HepG2 (cell line): ENCODE measurements at regions not wholly inside any gene's neighbourhood (a gene's known extent, or its start where the extent isn't known, plus 50 kb on each side); places are given as distances from the start of the nearest gene placed in this dataset.

ENCODE experiments used
- ATAC-seq: fragments of 200-7000 bp; cut with Tn5 transposase; 3 replicates; pipeline ENCODE4 v1.9.1; 2020; ENCODE audit warnings: mild to moderate bottlenecking, moderate library complexity
- BruUV-seq: library from RNA; stranded (reverse); fragments of 400-500 nt; replicated peaks from 2 replicates; lab custom pipeline; 2021; lab: Mats Ljungman, UMichigan
- CTCF ChIA-PET: fragments of 300-600 bp; formaldehyde crosslinking; extraction: SDS; loops from one replicate; lab custom pipeline; 2021; ENCODE audit warnings: low total read pairs, inconsistent platforms, low intra/inter-chr PET ratio; lab: Yijun Ruan, JAX
- POLR2A ChIA-PET: fragments of 350-600 bp; sonication (Branson Sonifier 250); formaldehyde crosslinking; loops from one replicate; lab custom pipeline; 2020; ENCODE audit warnings: antibody characterized with exemption, inconsistent platforms; lab: Yijun Ruan, JAX
- DNase-seq: peaks from one replicate; pipeline ENCODE4 v3.0.0-alpha.2; 2015; ENCODE audit warnings: low spot score
- FAIRE-seq: peaks from 3 replicates; lab custom pipeline; 2011; peaks lifted over from hg19 to GRCh38; lab: Jason Lieb, UNC
- H2AFZ ChIP-seq: one replicate; pipeline ENCODE4 v1.6.1; 2011; ENCODE audit warnings: low read length, inconsistent platforms
- H3K27ac ChIP-seq: fragments of 300-600 bp; 3 replicates; pipeline ENCODE4 v1.8.0; 2011; ENCODE audit warnings: mixed run types, mild to moderate bottlenecking, mixed read lengths, low read length, inconsistent platforms; ENCODE audit not compliant: insufficient read depth; ENCODE audit errors: extremely low read length
- H3K27me3 ChIP-seq, 2 experiments: fragments of 200-600 bp in 1 of 2; 2 replicates in 1 of 2; 3 replicates in 1 of 2; pipeline versions ENCODE4 v1.6.0 to v1.8.0; 2011; ENCODE audit warnings: low read length in 2 of 2, mild to moderate bottlenecking in 2 of 2, moderate library complexity in 2 of 2, inconsistent platforms in 1 of 2; ENCODE audit not compliant: insufficient read depth in 2 of 2, control insufficient read depth in 1 of 2
- H3K36me3 ChIP-seq, 2 experiments: fragments of 200-600 bp in 1 of 2; replicated peaks in 1 of 2; 2 replicates in 1 of 2; 3 replicates in 1 of 2; pipeline versions ENCODE4 v1.5.1 to v1.8.0; 2011; ENCODE audit warnings: low read length in 2 of 2, inconsistent platforms in 1 of 2; ENCODE audit not compliant: insufficient read depth in 2 of 2, control insufficient read depth in 1 of 2
- H3K4me1 ChIP-seq: 2 replicates; pipeline ENCODE4 v1.5.1; 2012; ENCODE audit warnings: low read length, inconsistent platforms; ENCODE audit not compliant: insufficient read depth
- H3K4me2 ChIP-seq: 2 replicates; pipeline ENCODE4 v1.6.0; 2011; ENCODE audit warnings: low read depth, low read length, inconsistent platforms
- H3K4me3 ChIP-seq, 3 experiments: fragments of 200-600 bp in 1 of 3; sonication (generic), shearing (Covaris generic) in 1 of 3; replicated peaks in 1 of 3; 2 replicates each; pipeline ENCODE4 v1.5.1; 2011 to 2016; ENCODE audit warnings: low read length in 3 of 3, inconsistent platforms in 2 of 3, low read depth in 2 of 3, mild to moderate bottlenecking in 2 of 3, control low read depth in 1 of 3, mixed read lengths in 1 of 3; ENCODE audit not compliant: insufficient read depth in 1 of 3
- H3K79me2 ChIP-seq: one replicate; pipeline ENCODE4 v1.6.1; 2011; ENCODE audit warnings: low read length, inconsistent platforms; ENCODE audit not compliant: insufficient read depth
- H3K9ac ChIP-seq: 2 replicates; pipeline ENCODE4 v1.6.0; 2011; ENCODE audit warnings: mild to moderate bottlenecking, low read depth, low read length, inconsistent platforms; ENCODE audit not compliant: insufficient read depth
- H3K9me3 ChIP-seq: 2 replicates; pipeline ENCODE4 v1.5.1; 2012; ENCODE audit warnings: mild to moderate bottlenecking, low read length
- H4K20me1 ChIP-seq: 2 replicates; pipeline ENCODE4 v1.6.0; 2011; ENCODE audit warnings: inconsistent platforms, mild to moderate bottlenecking, low read length, moderate library complexity; ENCODE audit not compliant: insufficient read depth
- CENPBD1 ChIP-seq: sonication (generic); formaldehyde crosslinking; IDR thresholded peaks from 2 replicates; pipeline ENCODE4 v1.8.0; 2022; ENCODE audit warnings: missing genetic modification reagents, low read depth, mild to moderate bottlenecking, borderline replicate concordance
- FOXA3 ChIP-seq: IDR thresholded peaks from 2 replicates; pipeline ENCODE4 v1.6.1; 2016; ENCODE audit warnings: missing genetic modification reagents, missing compliant biosample characterization
- FOXJ3 ChIP-seq: sonication (generic); formaldehyde crosslinking; IDR thresholded peaks from 2 replicates; pipeline ENCODE4 v1.4.0; 2020; ENCODE audit warnings: missing genetic modification reagents, mild to moderate bottlenecking, borderline replicate concordance
- FOXP1 ChIP-seq, 2 experiments: fragments of 450-650 bp in 1 of 2; IDR thresholded peaks; 2 replicates each; pipeline ENCODE4 v1.6.1; 2017 to 2018; ENCODE audit warnings: antibody characterized with exemption in 1 of 2
- HNF4A ChIP-seq: sonication (generic); formaldehyde crosslinking; IDR thresholded peaks from 2 replicates; pipeline ENCODE4 v1.4.0; 2020; ENCODE audit warnings: missing genetic modification reagents
- JUNB ChIP-seq: sonication (generic); formaldehyde crosslinking; IDR thresholded peaks from 2 replicates; pipeline ENCODE4 v1.8.0; 2022; ENCODE audit warnings: missing genetic modification reagents, mild to moderate bottlenecking, borderline replicate concordance
- PAXIP1 ChIP-seq: sonication (generic); formaldehyde crosslinking; conservative IDR thresholded peaks from 2 replicates; pipeline ENCODE4 v1.4.0; 2020; ENCODE audit warnings: mild to moderate bottlenecking, missing genetic modification reagents, moderate library complexity
- RBAK ChIP-seq: sonication (generic); formaldehyde crosslinking; IDR thresholded peaks from 2 replicates; pipeline ENCODE4 v1.5.1; 2020; ENCODE audit warnings: mild to moderate bottlenecking, missing genetic modification reagents
- SOX13 ChIP-seq, 3 experiments: fragments of 450-650 bp in 1 of 3; sonication (generic) in 1 of 3; formaldehyde crosslinking in 1 of 3; IDR thresholded peaks in 2 of 3; conservative IDR thresholded peaks in 1 of 3; 2 replicates each; pipeline versions ENCODE4 v1.5.0 to v1.6.1; 2016 to 2020; ENCODE audit warnings: antibody characterized with exemption in 1 of 3, mild to moderate bottlenecking in 1 of 3, missing compliant biosample characterization in 1 of 3, missing genetic modification reagents in 1 of 3, moderate library complexity in 1 of 3
- SOX5 ChIP-seq: IDR thresholded peaks from 2 replicates; pipeline ENCODE4 v1.6.1; 2016; ENCODE audit warnings: borderline replicate concordance
- ZBTB20 ChIP-seq: sonication (generic); formaldehyde crosslinking; IDR thresholded peaks from 2 replicates; pipeline ENCODE4 v1.8.1; 2023; ENCODE audit warnings: missing genetic modification reagents, low read depth, mild to moderate bottlenecking, borderline replicate concordance
- ZNF281 ChIP-seq: sonication (generic); formaldehyde crosslinking; IDR thresholded peaks from 2 replicates; pipeline ENCODE4 v1.4.0; 2020; ENCODE audit warnings: missing genetic modification reagents, borderline replicate concordance
- in situ Hi-C: cut with HindIII; loops from 2 replicates; pipeline ENCODE4 v1.10.0; 2017; ENCODE audit warnings: low pct_unique_long_range_greater_than_20kb; ENCODE audit not compliant: extremely low pct_ligation_motif_present
- intact Hi-C: fragments of 100-400 bp; cut with micrococcal nuclease; formaldehyde crosslinking; loops from one replicate; pipeline ENCODE4 v1.10.0; 2022; ENCODE audit not compliant: unreplicated experiment
- TF ChIP-seq, protein P1 (sequence below): IDR thresholded peaks from 2 replicates; pipeline ENCODE4 v1.4.0; 2020; ENCODE audit warnings: mild to moderate bottlenecking, missing genetic modification reagents

DNA sequence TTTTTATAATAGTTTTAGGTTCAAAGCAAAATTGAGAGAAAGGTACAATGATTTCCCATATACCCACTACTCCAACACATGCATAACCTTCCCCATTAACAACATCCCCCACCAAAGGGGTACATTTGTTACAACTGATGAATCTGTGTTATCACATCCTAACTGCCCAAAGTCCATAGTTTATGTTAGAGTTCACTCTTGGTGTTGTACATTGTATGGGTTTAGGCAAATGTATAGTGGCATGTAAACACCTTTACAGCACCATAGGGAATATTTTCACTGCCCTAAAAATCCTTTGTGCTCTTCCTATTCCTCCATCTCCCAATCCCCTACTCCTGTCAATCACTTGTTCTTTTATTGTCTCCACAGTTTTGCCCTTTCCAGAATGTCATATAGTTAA is 471.6 kb downstream of the CPS1 start:
- no peak overlapping the region for H3K9ac ChIP-seq
- H3K27me3 ChIP-seq, result no peaks in the 10 kb centered on the region
- no TSS peak for BruUV-seq
- H3K79me2 ChIP-seq, result no peaks in the 10 kb centered on the region
- DNase-seq (peak; percentile 38), ATAC-seq (peak; percentile 69), FAIRE-seq (peak; percentile 28)
- H3K4me2 ChIP-seq, result peak overlapping the region; percentile 10; the same call in 1 of the 2 replicates
- no peak overlapping the region for H2AFZ ChIP-seq
- ChIA-PET POLR2A (no interaction called here), CTCF (no interaction called here)
- no peak overlapping the region for H3K4me3 ChIP-seq
- in situ Hi-C loops, result loop anchor here (25.0 kb wide), 1 partner anchor 366 kb away; no protein-coding TSS in a partner anchor
- peaks cover 34% of the 10 kb centered on the region for H3K9me3 ChIP-seq
- intact Hi-C loops, result no loop called here
- H3K27ac ChIP-seq, result no peak overlapping the region
- H4K20me1 ChIP-seq, result no peaks in the 10 kb centered on the region
- peaks cover 9% of the 10 kb centered on the region for H3K4me1 ChIP-seq
- no peaks in the 10 kb centered on the region for H3K36me3 ChIP-seq
- TF ChIP-seq, protein P1, sequence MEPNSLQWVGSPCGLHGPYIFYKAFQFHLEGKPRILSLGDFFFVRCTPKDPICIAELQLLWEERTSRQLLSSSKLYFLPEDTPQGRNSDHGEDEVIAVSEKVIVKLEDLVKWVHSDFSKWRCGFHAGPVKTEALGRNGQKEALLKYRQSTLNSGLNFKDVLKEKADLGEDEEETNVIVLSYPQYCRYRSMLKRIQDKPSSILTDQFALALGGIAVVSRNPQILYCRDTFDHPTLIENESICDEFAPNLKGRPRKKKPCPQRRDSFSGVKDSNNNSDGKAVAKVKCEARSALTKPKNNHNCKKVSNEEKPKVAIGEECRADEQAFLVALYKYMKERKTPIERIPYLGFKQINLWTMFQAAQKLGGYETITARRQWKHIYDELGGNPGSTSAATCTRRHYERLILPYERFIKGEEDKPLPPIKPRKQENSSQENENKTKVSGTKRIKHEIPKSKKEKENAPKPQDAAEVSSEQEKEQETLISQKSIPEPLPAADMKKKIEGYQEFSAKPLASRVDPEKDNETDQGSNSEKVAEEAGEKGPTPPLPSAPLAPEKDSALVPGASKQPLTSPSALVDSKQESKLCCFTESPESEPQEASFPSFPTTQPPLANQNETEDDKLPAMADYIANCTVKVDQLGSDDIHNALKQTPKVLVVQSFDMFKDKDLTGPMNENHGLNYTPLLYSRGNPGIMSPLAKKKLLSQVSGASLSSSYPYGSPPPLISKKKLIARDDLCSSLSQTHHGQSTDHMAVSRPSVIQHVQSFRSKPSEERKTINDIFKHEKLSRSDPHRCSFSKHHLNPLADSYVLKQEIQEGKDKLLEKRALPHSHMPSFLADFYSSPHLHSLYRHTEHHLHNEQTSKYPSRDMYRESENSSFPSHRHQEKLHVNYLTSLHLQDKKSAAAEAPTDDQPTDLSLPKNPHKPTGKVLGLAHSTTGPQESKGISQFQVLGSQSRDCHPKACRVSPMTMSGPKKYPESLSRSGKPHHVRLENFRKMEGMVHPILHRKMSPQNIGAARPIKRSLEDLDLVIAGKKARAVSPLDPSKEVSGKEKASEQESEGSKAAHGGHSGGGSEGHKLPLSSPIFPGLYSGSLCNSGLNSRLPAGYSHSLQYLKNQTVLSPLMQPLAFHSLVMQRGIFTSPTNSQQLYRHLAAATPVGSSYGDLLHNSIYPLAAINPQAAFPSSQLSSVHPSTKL (CRISPR knock-in tag), result peak; percentile 46; the same call in 1 of the 2 replicates
- TF ChIP-seq RBAK (CRISPR knock-in tag) (peak; percentile 90), CENPBD1 (CRISPR knock-in tag) (no peak), HNF4A (CRISPR knock-in tag) (peak; percentile 88), PAXIP1 (CRISPR knock-in tag) (peak; percentile 59; the same call in 1 of the 2 replicates), JUNB (CRISPR knock-in tag) (no peak), FOXJ3 (CRISPR knock-in tag) (peak; percentile 65; the same call in 1 of the 2 replicates), SOX13 (IDR thresholded peaks at IDR 0.05) (no peak), SOX13 (CRISPR knock-in tag; conservative IDR thresholded peaks at IDR 0.05 in 1 of 2, IDR thresholded peaks at IDR 0.05 in 1 of 2) (peak in 1 of 2 experiments; percentile 55; a peak in 1 of 4 replicates), FOXA3 (0 out of 2 replicates have a peak, but pooled peaks have one; percentile 23), ZNF281 (peak; percentile 34; the same call in 1 of the 2 replicates), ZBTB20 (CRISPR knock-in tag) (peak; percentile 91; the same call in 1 of the 2 replicates), SOX5 (CRISPR knock-in tag) (peak; percentile 12; the same call in 1 of the 2 replicates), FOXP1 (IDR thresholded peaks at IDR 0.05) (no peak), FOXP1 (CRISPR knock-in tag; IDR thresholded peaks at IDR 0.05) (peak; percentile 49; the same call in 1 of the 2 replicates)
